Panc1 (cell line): ENCODE measurements at regions not wholly inside any gene's neighbourhood (a gene's known extent, or its start where the extent isn't known, plus 50 kb on each side); places are given as distances from the start of the nearest gene placed in this dataset.

Source experiments
- ATAC-seq: fragments of 200-7000 bp; cut with Tn5 transposase; 2 replicates; pipeline ENCODE4 v1.9.1; 2020; ENCODE audit warnings: mild to moderate bottlenecking, moderate library complexity
- BruUV-seq: library from RNA; stranded (reverse); fragments of 400-500 nt; replicated peaks from 2 replicates; lab custom pipeline; 2021; lab: Mats Ljungman, UMichigan
- CTCF ChIA-PET: fragments of 300-600 bp; sonication (Branson Sonifier 250); formaldehyde crosslinking; loops from one replicate; lab custom pipeline; 2022; ENCODE audit warnings: antibody characterized with exemption; lab: Charles Lee
- POLR2A ChIA-PET: fragments of 300-600 bp; sonication (Branson Sonifier 250); formaldehyde crosslinking; loops from one replicate; lab custom pipeline; 2022; ENCODE audit warnings: antibody characterized with exemption; lab: Charles Lee
- DNase-seq: peaks from one replicate; pipeline ENCODE4 v3.0.0-alpha.2; 2010; ENCODE audit warnings: low read depth, low spot score
- H3K27ac ChIP-seq: 2 replicates; pipeline ENCODE4 v1.5.1; 2011; ENCODE audit warnings: mild to moderate bottlenecking, low read length, inconsistent platforms
- H3K27me3 ChIP-seq: fragments of 200-500 bp; sonication (Bioruptor generic); 2 replicates; pipeline ENCODE4 v1.6.0; 2014; ENCODE audit warnings: low read length, inconsistent platforms; ENCODE audit not compliant: control insufficient read depth, insufficient read depth
- H3K36me3 ChIP-seq: fragments of 200-500 bp; sonication (Bioruptor generic); 2 replicates; pipeline ENCODE4 v1.5.1; 2014; ENCODE audit warnings: inconsistent platforms, mild to moderate bottlenecking, low read length, moderate library complexity; ENCODE audit not compliant: control insufficient read depth, insufficient read depth
- H3K4me1 ChIP-seq: 2 replicates; pipeline ENCODE4 v1.5.1; 2011; ENCODE audit warnings: inconsistent platforms, mild to moderate bottlenecking, low read length, moderate library complexity; ENCODE audit not compliant: control insufficient read depth, insufficient read depth
- H3K4me3 ChIP-seq, 2 experiments: 2 replicates each; pipeline ENCODE4 v1.5.1; 2011 to 2012; ENCODE audit warnings: low read depth in 2 of 2, low read length in 2 of 2, mild to moderate bottlenecking in 2 of 2, inconsistent platforms in 1 of 2, moderate library complexity in 1 of 2
- H3K9me3 ChIP-seq: fragments of 200-500 bp; sonication (Bioruptor generic); 2 replicates; pipeline ENCODE4 v1.5.1; 2014; ENCODE audit warnings: low read depth, mild to moderate bottlenecking, inconsistent platforms, low read length, moderate library complexity; ENCODE audit not compliant: control insufficient read depth, insufficient read depth
- CTCF ChIP-seq: fragments of 450-650 bp; IDR thresholded peaks from 2 replicates; pipeline ENCODE4 v1.5.1; 2017; ENCODE audit warnings: mild to moderate bottlenecking
- POLR2AphosphoS5 ChIP-seq: IDR thresholded peaks from 2 replicates; pipeline ENCODE4 v1.6.1; 2012; ENCODE audit warnings: mild to moderate bottlenecking, low read depth, low read length, moderate library complexity
- REST ChIP-seq, 2 experiments: IDR thresholded peaks; 2 replicates each; pipeline ENCODE4 v1.6.1; 2011 to 2012; ENCODE audit warnings: low read depth in 2 of 2, control low read depth in 1 of 2, low read length in 1 of 2, mild to moderate bottlenecking in 1 of 2, moderate library complexity in 1 of 2; ENCODE audit not compliant: insufficient read depth in 1 of 2
- SIN3A ChIP-seq: IDR thresholded peaks from 2 replicates; pipeline ENCODE4 v1.6.1; 2012; ENCODE audit warnings: low read depth, mild to moderate bottlenecking, low read length, moderate library complexity, borderline replicate concordance; ENCODE audit not compliant: insufficient read depth
- TCF7L2 ChIP-seq: IDR thresholded peaks from 2 replicates; pipeline ENCODE4 v1.6.1; 2011; ENCODE audit warnings: mild to moderate bottlenecking, low read depth, low read length, inconsistent platforms
- in situ Hi-C: cut with HindIII; loops from 2 replicates; pipeline ENCODE4 v1.10.0; 2016; ENCODE audit warnings: low sequenced_read_pairs, low pct_unique_long_range_greater_than_20kb
- intact Hi-C: fragments of 100-400 bp; cut with micrococcal nuclease; formaldehyde crosslinking; loops from one replicate; pipeline ENCODE4 v1.10.0; 2022; ENCODE audit not compliant: unreplicated experiment

GRCh38 chr3:22939349-22939748, 263.8 kb upstream of the UBE2E2 start:
- H3K4me1 ChIP-seq, result no peaks in the 10 kb centered on the region
- H3K9me3 ChIP-seq, result no peaks in the 10 kb centered on the region
- no peak overlapping the region for H3K27ac ChIP-seq
- H3K4me3 ChIP-seq, result no peak overlapping the region
- intact Hi-C loops, result no loop called here
- BruUV-seq, result no TSS peak
- no peaks in the 10 kb centered on the region for H3K27me3 ChIP-seq
- ATAC-seq (no peak), DNase-seq (no peak)
- TF ChIP-seq SIN3A (no peak), TCF7L2 (no peak), REST (IDR thresholded peaks at IDR 0.05; ENCODE audit: insufficient read depth in 1 of 2, low read depth in 2 of 2, low read length in 1 of 2) (no peak), CTCF (no peak), POLR2AphosphoS5 (no peak)
- CTCF ChIA-PET, result no interaction called here
- no peaks in the 10 kb centered on the region for H3K36me3 ChIP-seq
- POLR2A ChIA-PET, result no interaction called here
- in situ Hi-C loops, result no loop called here

GRCh38 chr3:22940285-22940684, 262.8 kb upstream of the UBE2E2 start:
- intact Hi-C loops, result no loop called here
- Histone ChIP-seq H3K9me3 (no peaks in the 10 kb centered on the region), H3K27me3 (no peaks in the 10 kb centered on the region), H3K27ac (no peak overlapping the region), H3K4me1 (no peaks in the 10 kb centered on the region), H3K4me3 (no peak overlapping the region), H3K36me3 (no peaks in the 10 kb centered on the region)
- no peak for ATAC-seq
- DNase-seq, result no peak
- in situ Hi-C loops, result no loop called here
- TF ChIP-seq SIN3A (no peak), TCF7L2 (no peak), REST (IDR thresholded peaks at IDR 0.05; ENCODE audit: insufficient read depth in 1 of 2, low read depth in 2 of 2, low read length in 1 of 2) (no peak), POLR2AphosphoS5 (no peak)
- ChIA-PET CTCF (no interaction called here), POLR2A (interaction anchor here (0.6 kb wide), 1 partner anchor 46 kb away, joined by 3 read pairs; no protein-coding TSS in a partner anchor)
- BruUV-seq, result no TSS peak
